Mesothelial cell of epicardium (in vitro differentiated cells): ENCODE measurements at regions not wholly inside any gene's neighbourhood (a gene's known extent, or its start where the extent isn't known, plus 50 kb on each side); places are given as distances from the start of the nearest gene placed in this dataset.

Experiments used
- DNase-seq, 2 experiments: peaks; one replicate each; pipeline ENCODE4 v3.0.0; 2021; ENCODE audit warnings: low spot score in 2 of 2; ENCODE audit not compliant: unreplicated experiment in 2 of 2
- H3K27ac Mint-ChIP-seq: 2 replicates; pipeline ENCODE4 v1.8.0; 2021; ENCODE audit warnings: mixed read lengths
- H3K27me3 Mint-ChIP-seq: 2 replicates; pipeline ENCODE4 v1.8.0; 2021; ENCODE audit warnings: low read depth, mixed read lengths
- H3K36me3 Mint-ChIP-seq: 2 replicates; pipeline ENCODE4 v1.8.0; 2021; ENCODE audit warnings: mixed read lengths
- H3K4me1 Mint-ChIP-seq: 2 replicates; pipeline ENCODE4 v1.8.0; 2021; ENCODE audit warnings: mixed read lengths
- H3K4me3 Mint-ChIP-seq: 2 replicates; pipeline ENCODE4 v1.8.0; 2021; ENCODE audit warnings: mild to moderate bottlenecking, moderate library complexity, mixed read lengths
- H3K9me3 Mint-ChIP-seq: 2 replicates; pipeline ENCODE4 v1.8.0; 2021; ENCODE audit warnings: mixed read lengths
- TF ChIP-seq, protein P1 (sequence below): fragments of 200-600 bp; sonication (generic); IDR thresholded peaks from one replicate; pipeline ENCODE4 v1.5.0; 2021; ENCODE audit warnings: antibody characterized with exemption; ENCODE audit not compliant: unreplicated experiment

DNA sequence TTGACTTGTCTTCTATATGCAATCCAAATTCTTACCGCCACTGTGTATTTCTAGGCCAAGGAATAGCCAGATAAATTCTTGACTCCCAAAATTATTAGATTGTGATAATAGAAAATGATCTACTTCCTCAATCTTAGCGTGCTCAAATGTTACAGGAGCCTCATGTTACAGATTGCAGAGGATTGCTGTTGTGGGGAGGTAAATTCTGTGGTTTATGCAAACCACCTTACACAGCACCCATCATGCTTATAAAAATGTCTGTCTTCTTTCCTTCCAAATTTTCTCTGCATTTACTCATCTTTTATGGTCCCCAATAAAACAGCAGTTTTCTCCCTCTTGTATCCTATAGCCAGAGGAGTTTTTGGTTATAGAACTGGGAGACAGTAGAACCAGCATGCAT lies 420.2 kb upstream of the ROBO1 start:
- TF ChIP-seq, protein P1, sequence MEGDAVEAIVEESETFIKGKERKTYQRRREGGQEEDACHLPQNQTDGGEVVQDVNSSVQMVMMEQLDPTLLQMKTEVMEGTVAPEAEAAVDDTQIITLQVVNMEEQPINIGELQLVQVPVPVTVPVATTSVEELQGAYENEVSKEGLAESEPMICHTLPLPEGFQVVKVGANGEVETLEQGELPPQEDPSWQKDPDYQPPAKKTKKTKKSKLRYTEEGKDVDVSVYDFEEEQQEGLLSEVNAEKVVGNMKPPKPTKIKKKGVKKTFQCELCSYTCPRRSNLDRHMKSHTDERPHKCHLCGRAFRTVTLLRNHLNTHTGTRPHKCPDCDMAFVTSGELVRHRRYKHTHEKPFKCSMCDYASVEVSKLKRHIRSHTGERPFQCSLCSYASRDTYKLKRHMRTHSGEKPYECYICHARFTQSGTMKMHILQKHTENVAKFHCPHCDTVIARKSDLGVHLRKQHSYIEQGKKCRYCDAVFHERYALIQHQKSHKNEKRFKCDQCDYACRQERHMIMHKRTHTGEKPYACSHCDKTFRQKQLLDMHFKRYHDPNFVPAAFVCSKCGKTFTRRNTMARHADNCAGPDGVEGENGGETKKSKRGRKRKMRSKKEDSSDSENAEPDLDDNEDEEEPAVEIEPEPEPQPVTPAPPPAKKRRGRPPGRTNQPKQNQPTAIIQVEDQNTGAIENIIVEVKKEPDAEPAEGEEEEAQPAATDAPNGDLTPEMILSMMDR: no peak
- Mint-ChIP-seq H3K27ac (no peak overlapping the region), H3K4me1 (peaks cover 19% of the 10 kb centered on the region), H3K27me3 (peaks cover 2% of the 10 kb centered on the region), H3K36me3 (no peaks in the 10 kb centered on the region), H3K4me3 (no peak overlapping the region), H3K9me3 (no peaks in the 10 kb centered on the region)
- DNase-seq: no peak

DNA sequence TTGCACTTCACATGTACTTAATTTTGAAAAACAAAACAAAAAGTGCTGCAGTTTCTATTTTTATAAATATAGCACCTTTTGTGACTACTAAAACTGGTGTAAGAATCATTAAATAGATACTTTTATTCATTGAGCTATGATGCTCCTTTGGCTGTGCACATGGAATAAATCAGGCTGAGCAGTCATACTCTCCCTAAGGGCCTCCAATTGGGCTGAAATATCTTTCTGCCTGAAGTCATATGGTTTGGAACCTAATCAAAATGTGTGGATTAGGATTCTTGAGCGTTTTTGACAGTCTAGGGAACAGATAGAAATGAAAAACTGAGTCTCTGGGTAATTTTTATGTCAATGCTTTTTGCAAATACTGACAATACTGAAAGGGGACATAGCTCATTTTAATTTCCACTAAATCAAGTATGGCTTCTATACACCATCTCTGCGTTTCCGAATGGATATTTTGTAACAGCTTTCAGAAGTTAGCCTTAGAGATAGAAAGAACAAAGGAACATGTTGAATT lies 392.2 kb upstream of the ROBO1 start:
- no peaks in the 10 kb centered on the region for H3K9me3 Mint-ChIP-seq
- no peaks in the 10 kb centered on the region for H3K4me1 Mint-ChIP-seq
- TF ChIP-seq, protein P1: no peak
- peaks cover 28% of the 10 kb centered on the region for H3K27me3 Mint-ChIP-seq
- H3K27ac Mint-ChIP-seq: no peak overlapping the region
- no peak for DNase-seq
- no peak overlapping the region for H3K4me3 Mint-ChIP-seq
- H3K36me3 Mint-ChIP-seq: no peaks in the 10 kb centered on the region

DNA sequence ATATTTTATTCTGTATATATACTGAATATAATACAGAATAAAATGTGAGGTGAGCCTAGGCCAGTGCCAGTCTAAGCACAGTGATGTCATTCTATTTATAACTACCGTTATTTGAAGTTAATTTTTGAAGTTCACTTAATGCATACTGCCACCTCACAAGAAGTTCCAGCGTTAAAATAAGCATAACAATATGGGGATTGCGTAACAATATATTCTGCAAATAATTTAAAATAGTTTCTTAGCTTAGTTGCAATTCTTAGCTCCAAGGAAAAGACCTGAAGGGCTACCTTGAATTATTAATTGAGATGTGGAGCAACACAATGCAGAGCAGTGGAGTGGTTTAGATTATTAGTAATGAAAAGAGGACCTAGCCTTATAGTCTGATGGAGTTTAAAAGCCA lies 390.5 kb upstream of the ROBO1 start:
- no peak for DNase-seq
- Mint-ChIP-seq H3K36me3 (no peaks in the 10 kb centered on the region), H3K4me1 (no peaks in the 10 kb centered on the region), H3K27ac (no peak overlapping the region), H3K9me3 (no peaks in the 10 kb centered on the region), H3K27me3 (peaks cover 14% of the 10 kb centered on the region), H3K4me3 (no peak overlapping the region)
- TF ChIP-seq, protein P1: no peak

DNA sequence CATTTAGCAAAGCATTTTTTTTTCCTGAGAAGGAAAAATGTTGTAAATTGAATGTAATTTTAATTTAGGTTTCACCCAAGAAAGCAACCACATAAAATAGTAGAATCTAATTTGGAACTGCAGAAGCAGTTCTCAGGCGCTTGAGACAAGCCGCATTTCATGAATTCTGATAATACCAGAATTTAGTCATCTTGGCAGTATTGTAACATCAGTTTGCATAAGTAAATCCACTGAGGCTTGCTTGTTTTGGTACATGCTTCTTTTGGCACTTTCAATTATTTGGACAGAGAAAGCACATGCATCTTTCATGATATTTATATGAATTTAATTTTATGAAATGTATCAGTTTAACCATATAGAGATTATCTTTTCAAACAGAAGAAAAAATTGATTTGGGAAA lies 389.7 kb upstream of the ROBO1 start:
- Mint-ChIP-seq H3K9me3 (peaks cover 2% of the 10 kb centered on the region), H3K27ac (no peak overlapping the region), H3K36me3 (no peaks in the 10 kb centered on the region), H3K4me1 (no peaks in the 10 kb centered on the region), H3K4me3 (no peak overlapping the region), H3K27me3 (peaks cover 10% of the 10 kb centered on the region)
- TF ChIP-seq, protein P1: no peak
- no peak for DNase-seq

DNA sequence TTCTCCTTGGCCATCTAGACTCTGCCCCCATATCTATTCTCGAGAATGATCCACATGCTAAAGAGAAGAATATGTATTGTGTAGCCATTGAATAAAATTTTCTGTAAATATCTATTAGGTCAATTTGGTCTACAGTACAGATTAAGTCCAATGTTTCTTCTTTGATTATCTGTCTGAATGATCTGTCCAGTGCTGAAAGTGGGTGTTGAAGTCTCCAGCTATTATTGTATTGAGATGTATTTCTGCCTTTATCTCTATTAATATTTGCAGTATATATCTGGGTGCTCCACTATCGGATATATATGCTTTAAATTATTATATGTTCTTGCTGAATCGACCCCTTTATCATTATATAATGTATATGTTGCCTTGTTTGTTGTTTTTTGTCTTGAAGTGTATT lies 384.9 kb upstream of the ROBO1 start:
- DNase-seq: no peak
- H3K4me3 Mint-ChIP-seq: no peak overlapping the region
- H3K9me3 Mint-ChIP-seq: peaks cover 38% of the 10 kb centered on the region
- no peak overlapping the region for H3K27ac Mint-ChIP-seq
- no peaks in the 10 kb centered on the region for H3K36me3 Mint-ChIP-seq
- peaks cover 2% of the 10 kb centered on the region for H3K27me3 Mint-ChIP-seq
- TF ChIP-seq, protein P1: no peak
- H3K4me1 Mint-ChIP-seq: no peaks in the 10 kb centered on the region

DNA sequence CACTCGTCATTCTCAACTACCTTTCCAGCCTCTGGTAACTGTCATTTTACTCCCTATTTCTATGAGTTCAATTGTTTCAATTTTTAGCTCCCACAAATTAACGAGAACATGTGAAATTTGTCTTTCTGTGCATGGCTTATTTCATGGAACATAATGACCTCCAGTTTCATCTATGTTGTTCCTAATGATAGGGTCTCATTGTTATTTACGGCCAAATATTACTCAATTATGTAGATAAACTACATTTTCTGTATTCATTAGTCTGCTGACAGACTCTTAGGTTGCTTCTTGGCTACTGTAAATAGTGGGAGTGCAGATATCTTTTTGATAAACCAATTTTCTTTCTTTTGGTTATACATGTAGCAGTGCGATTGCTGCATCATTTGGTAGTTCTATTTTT lies 374.9 kb upstream of the ROBO1 start:
- H3K36me3 Mint-ChIP-seq: no peaks in the 10 kb centered on the region

More for the DNA sequence above, 374.9 kb upstream of the ROBO1 start:
- TF ChIP-seq, protein P1: no peak
- H3K4me3 Mint-ChIP-seq: no peak overlapping the region
- no peaks in the 10 kb centered on the region for H3K4me1 Mint-ChIP-seq
- no peak for DNase-seq
- H3K9me3 Mint-ChIP-seq: peaks cover 30% of the 10 kb centered on the region
- H3K27ac Mint-ChIP-seq: no peak overlapping the region
- H3K27me3 Mint-ChIP-seq: no peaks in the 10 kb centered on the region
